ENCODE measurements at regions not wholly inside any gene's neighbourhood (a gene's known extent, or its start where the extent isn't known, plus 50 kb on each side); places are given as distances from the start of the nearest gene placed in this dataset.

- TF ChIP-seq CTCF (IDR thresholded peaks at IDR 0.05) (no peak), EZH2 (IDR thresholded peaks at IDR 0.05; ENCODE audit: borderline replicate concordance, insufficient read depth, low read depth, low read length, poor library complexity, severe bottlenecking) (no peak)
Observed at GRCh38 chr4:97132435-97132834, 1010.8 kb downstream of the STPG2 start.
